SK-N-SH (cell line): ENCODE measurements at regions not wholly inside any gene's neighbourhood (a gene's known extent, or its start where the extent isn't known, plus 50 kb on each side); places are given as distances from the start of the nearest gene placed in this dataset.

ENCODE experiments used
- CTCF ChIA-PET: fragments of 300-600, 350-600 bp; formaldehyde crosslinking; extraction: SDS; loops from one replicate; lab custom pipeline; 2021; lab: Yijun Ruan, JAX
- POLR2A ChIA-PET: fragments of 350-600 bp; sonication (Branson Sonifier 250); formaldehyde crosslinking; extraction: SDS; loops from one replicate; lab custom pipeline; 2020; ENCODE audit warnings: antibody characterized with exemption, inconsistent platforms; lab: Yijun Ruan, JAX
- DNase-seq: peaks from one replicate; pipeline ENCODE4 v3.0.0; 2012
- H2AFZ ChIP-seq: fragments of 200-600 bp; sonication (generic); 2 replicates; pipeline ENCODE4 v1.8.1; 2016; ENCODE audit warnings: antibody characterized with exemption, mild to moderate bottlenecking, low read depth
- H3F3A ChIP-seq: fragments of 200-600 bp; sonication (generic); replicated peaks from 2 replicates; pipeline ENCODE3; 2016; ENCODE audit warnings: antibody characterized with exemption, mild to moderate bottlenecking; ENCODE audit not compliant: insufficient read depth
- H3K27ac ChIP-seq, 2 experiments: fragments of 200-500 bp in 1 of 2; fragments of 200-600 bp in 1 of 2; sonication (Bioruptor generic) in 1 of 2; sonication (generic), shearing (Covaris generic) in 1 of 2; 2 replicates each; pipeline versions ENCODE4 v1.5.1 to v1.6.1; 2014 to 2016; ENCODE audit warnings: low read depth in 2 of 2, inconsistent platforms in 1 of 2, low read length in 1 of 2, mild to moderate bottlenecking in 1 of 2, mixed read lengths in 1 of 2
- H3K27me3 ChIP-seq: fragments of 200-600 bp; sonication (generic), shearing (Covaris generic); 2 replicates; pipeline ENCODE4 v1.6.1; 2016; ENCODE audit warnings: mixed run types; ENCODE audit not compliant: insufficient read depth
- H3K36me3 ChIP-seq, 2 experiments: fragments of 200-500 bp in 1 of 2; fragments of 200-600 bp in 1 of 2; sonication (Bioruptor generic) in 1 of 2; sonication (generic) in 1 of 2; replicated peaks in 1 of 2; 2 replicates each; pipeline versions ENCODE3 to v1.5.1; 2014 to 2016; ENCODE audit warnings: low read length in 1 of 2, mild to moderate bottlenecking in 1 of 2; ENCODE audit not compliant: insufficient read depth in 2 of 2, control insufficient read depth in 1 of 2
- H3K4me1 ChIP-seq, 2 experiments: fragments of 200-500 bp in 1 of 2; fragments of 200-600 bp in 1 of 2; sonication (Bioruptor generic) in 1 of 2; sonication (generic), shearing (Covaris generic) in 1 of 2; 2 replicates each; pipeline versions ENCODE4 v1.5.1 to v1.6.1; 2014 to 2016; ENCODE audit warnings: low read depth in 1 of 2, low read length in 1 of 2, mixed run types in 1 of 2; ENCODE audit not compliant: insufficient read depth in 2 of 2, control insufficient read depth in 1 of 2
- H3K4me2 ChIP-seq: fragments of 200-600 bp; sonication (generic), shearing (Covaris generic); 2 replicates; pipeline ENCODE4 v1.6.1; 2017; ENCODE audit warnings: mixed run types
- H3K4me3 ChIP-seq, 2 experiments: fragments of 200-500 bp in 1 of 2; fragments of 200-600 bp in 1 of 2; sonication (Bioruptor generic) in 1 of 2; sonication (generic), shearing (Covaris generic) in 1 of 2; 2 replicates each; pipeline versions ENCODE4 v1.5.1 to v1.8.1; 2014 to 2016; ENCODE audit warnings: low read depth in 2 of 2, inconsistent platforms in 1 of 2, low read length in 1 of 2, mild to moderate bottlenecking in 1 of 2, mixed read lengths in 1 of 2, moderate library complexity in 1 of 2
- H3K79me2 ChIP-seq: fragments of 200-600 bp; sonication (generic); 2 replicates; pipeline ENCODE4 v1.8.1; 2017; ENCODE audit warnings: mild to moderate bottlenecking; ENCODE audit not compliant: insufficient read depth
- H3K9ac ChIP-seq: fragments of 200-600 bp; sonication (generic); 2 replicates; pipeline ENCODE4 v1.6.1; 2017; ENCODE audit warnings: mixed run types
- H3K9me2 ChIP-seq: fragments of 200-600 bp; sonication (generic); 2 replicates; pipeline ENCODE4 v1.6.1; 2017; ENCODE audit warnings: mixed run types
- H3K9me3 ChIP-seq: fragments of 200-600 bp; sonication (generic); 2 replicates; pipeline ENCODE4 v1.6.1; 2017; ENCODE audit warnings: mixed run types, mild to moderate bottlenecking, moderate library complexity
- H4K20me1 ChIP-seq: fragments of 200-600 bp; sonication (generic); 2 replicates; pipeline ENCODE4 v1.6.1; 2017; ENCODE audit warnings: mild to moderate bottlenecking, mixed run types; ENCODE audit not compliant: insufficient read depth
- EP300 ChIP-seq, 2 experiments: IDR thresholded peaks; 2 replicates each; pipeline versions ENCODE4 v1.4.0 to v1.6.1; 2012; ENCODE audit warnings: borderline replicate concordance in 1 of 2, low read depth in 1 of 2, low read length in 1 of 2
- FOXJ3 ChIP-seq: sonication (generic); formaldehyde crosslinking; IDR thresholded peaks from 2 replicates; pipeline ENCODE4 v1.5.1; 2020; ENCODE audit warnings: mild to moderate bottlenecking, missing genetic modification reagents
- GABPA ChIP-seq: IDR thresholded peaks from 2 replicates; pipeline ENCODE4 v1.4.0; 2012; ENCODE audit warnings: low read depth, mild to moderate bottlenecking
- NFIC ChIP-seq: IDR thresholded peaks from 2 replicates; pipeline ENCODE4 v1.4.0; 2012; ENCODE audit warnings: borderline replicate concordance
- NRF1 ChIP-seq: IDR thresholded peaks from 2 replicates; pipeline ENCODE4 v1.6.1; 2012; ENCODE audit warnings: low read depth, mild to moderate bottlenecking, low read length
- RFX5 ChIP-seq: IDR thresholded peaks from 2 replicates; pipeline ENCODE4 v1.6.1; 2012; ENCODE audit warnings: mild to moderate bottlenecking, improper control_type of control experiment, low read length
- SMC3 ChIP-seq: IDR thresholded peaks from 2 replicates; pipeline ENCODE4 v1.6.1; 2012; ENCODE audit warnings: low read depth, low read length, improper control_type of control experiment
- TAF1 ChIP-seq: IDR thresholded peaks from 2 replicates; pipeline ENCODE4 v1.6.1; 2012; ENCODE audit warnings: low read depth, mild to moderate bottlenecking, low read length, moderate library complexity, borderline replicate concordance
- whole genome bisulfite sequencing: methylation state at CpG from one replicate; pipeline ENCODE4 v1.1.6; 2017; ENCODE audit warnings: low lambda C conversion rate; 5-methylcytosine and 5-hydroxymethylcytosine counted together
- TF ChIP-seq, protein P1 (sequence below): fragments of 200-600 bp; sonication (generic); IDR thresholded peaks from 2 replicates; pipeline ENCODE4 v1.6.1; 2017; ENCODE audit warnings: antibody characterized with exemption, mild to moderate bottlenecking, moderate library complexity
- TF ChIP-seq, protein P2 (sequence below): IDR thresholded peaks from 2 replicates; pipeline ENCODE4 v1.4.0; 2012; ENCODE audit warnings: low read depth, borderline replicate concordance
- TF ChIP-seq, protein P3 (sequence below): IDR thresholded peaks from 2 replicates; pipeline ENCODE4; 2012
- TF ChIP-seq, protein P4 (sequence below): IDR thresholded peaks from 2 replicates; pipeline ENCODE4 v1.4.0; 2012; ENCODE audit warnings: low read depth, borderline replicate concordance
- TF ChIP-seq, protein P5 (sequence below): fragments of 150-350 bp; IDR thresholded peaks from 2 replicates; pipeline ENCODE4 v1.6.1; 2017; ENCODE audit warnings: antibody characterized with exemption, low read length, low read depth, borderline replicate concordance

DNA sequence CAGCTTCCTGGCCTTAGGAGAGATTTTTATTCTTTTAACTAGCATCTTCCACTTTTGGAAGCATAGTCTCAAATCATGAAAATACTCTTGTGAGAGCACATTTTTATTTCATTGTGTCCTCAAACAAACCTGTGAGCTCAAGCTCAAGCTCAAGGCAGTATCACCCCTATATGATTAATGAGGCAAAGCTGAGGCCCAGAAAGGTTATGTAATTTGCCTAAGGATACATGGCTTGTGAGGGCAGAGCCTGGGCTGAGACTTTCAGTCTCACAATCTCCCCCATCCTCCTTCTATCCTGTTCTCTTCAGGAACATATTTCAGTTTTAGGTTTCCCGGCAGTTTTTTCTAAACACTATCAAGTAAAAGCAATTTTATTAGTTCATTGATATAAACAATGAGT, 359.5 kb downstream of the PTEN start:
- H3K27ac ChIP-seq = no peak overlapping the region
- TF ChIP-seq NRF1 (no peak), GABPA (no peak), TAF1 (no peak), RFX5 (no peak), EP300 (IDR thresholded peaks at IDR 0.05; ENCODE audit: borderline replicate concordance in 1 of 2, low read depth in 1 of 2, low read length in 1 of 2) (no peak), NFIC (no peak), FOXJ3 (CRISPR knock-in tag) (no peak), SMC3 (no peak)
- TF ChIP-seq, protein P1, sequence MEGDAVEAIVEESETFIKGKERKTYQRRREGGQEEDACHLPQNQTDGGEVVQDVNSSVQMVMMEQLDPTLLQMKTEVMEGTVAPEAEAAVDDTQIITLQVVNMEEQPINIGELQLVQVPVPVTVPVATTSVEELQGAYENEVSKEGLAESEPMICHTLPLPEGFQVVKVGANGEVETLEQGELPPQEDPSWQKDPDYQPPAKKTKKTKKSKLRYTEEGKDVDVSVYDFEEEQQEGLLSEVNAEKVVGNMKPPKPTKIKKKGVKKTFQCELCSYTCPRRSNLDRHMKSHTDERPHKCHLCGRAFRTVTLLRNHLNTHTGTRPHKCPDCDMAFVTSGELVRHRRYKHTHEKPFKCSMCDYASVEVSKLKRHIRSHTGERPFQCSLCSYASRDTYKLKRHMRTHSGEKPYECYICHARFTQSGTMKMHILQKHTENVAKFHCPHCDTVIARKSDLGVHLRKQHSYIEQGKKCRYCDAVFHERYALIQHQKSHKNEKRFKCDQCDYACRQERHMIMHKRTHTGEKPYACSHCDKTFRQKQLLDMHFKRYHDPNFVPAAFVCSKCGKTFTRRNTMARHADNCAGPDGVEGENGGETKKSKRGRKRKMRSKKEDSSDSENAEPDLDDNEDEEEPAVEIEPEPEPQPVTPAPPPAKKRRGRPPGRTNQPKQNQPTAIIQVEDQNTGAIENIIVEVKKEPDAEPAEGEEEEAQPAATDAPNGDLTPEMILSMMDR = no peak
- TF ChIP-seq, protein P2, sequence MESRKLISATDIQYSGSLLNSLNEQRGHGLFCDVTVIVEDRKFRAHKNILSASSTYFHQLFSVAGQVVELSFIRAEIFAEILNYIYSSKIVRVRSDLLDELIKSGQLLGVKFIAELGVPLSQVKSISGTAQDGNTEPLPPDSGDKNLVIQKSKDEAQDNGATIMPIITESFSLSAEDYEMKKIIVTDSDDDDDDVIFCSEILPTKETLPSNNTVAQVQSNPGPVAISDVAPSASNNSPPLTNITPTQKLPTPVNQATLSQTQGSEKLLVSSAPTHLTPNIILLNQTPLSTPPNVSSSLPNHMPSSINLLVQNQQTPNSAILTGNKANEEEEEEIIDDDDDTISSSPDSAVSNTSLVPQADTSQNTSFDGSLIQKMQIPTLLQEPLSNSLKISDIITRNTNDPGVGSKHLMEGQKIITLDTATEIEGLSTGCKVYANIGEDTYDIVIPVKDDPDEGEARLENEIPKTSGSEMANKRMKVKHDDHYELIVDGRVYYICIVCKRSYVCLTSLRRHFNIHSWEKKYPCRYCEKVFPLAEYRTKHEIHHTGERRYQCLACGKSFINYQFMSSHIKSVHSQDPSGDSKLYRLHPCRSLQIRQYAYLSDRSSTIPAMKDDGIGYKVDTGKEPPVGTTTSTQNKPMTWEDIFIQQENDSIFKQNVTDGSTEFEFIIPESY = no peak
- TF ChIP-seq, protein P3, sequence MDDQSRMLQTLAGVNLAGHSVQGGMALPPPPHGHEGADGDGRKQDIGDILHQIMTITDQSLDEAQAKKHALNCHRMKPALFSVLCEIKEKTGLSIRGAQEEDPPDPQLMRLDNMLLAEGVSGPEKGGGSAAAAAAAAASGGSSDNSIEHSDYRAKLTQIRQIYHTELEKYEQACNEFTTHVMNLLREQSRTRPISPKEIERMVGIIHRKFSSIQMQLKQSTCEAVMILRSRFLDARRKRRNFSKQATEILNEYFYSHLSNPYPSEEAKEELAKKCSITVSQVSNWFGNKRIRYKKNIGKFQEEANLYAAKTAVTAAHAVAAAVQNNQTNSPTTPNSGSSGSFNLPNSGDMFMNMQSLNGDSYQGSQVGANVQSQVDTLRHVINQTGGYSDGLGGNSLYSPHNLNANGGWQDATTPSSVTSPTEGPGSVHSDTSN = no peak
- TF ChIP-seq, protein P4, sequence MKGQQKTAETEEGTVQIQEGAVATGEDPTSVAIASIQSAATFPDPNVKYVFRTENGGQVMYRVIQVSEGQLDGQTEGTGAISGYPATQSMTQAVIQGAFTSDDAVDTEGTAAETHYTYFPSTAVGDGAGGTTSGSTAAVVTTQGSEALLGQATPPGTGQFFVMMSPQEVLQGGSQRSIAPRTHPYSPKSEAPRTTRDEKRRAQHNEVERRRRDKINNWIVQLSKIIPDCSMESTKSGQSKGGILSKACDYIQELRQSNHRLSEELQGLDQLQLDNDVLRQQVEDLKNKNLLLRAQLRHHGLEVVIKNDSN = no peak
- TF ChIP-seq, protein P5, sequence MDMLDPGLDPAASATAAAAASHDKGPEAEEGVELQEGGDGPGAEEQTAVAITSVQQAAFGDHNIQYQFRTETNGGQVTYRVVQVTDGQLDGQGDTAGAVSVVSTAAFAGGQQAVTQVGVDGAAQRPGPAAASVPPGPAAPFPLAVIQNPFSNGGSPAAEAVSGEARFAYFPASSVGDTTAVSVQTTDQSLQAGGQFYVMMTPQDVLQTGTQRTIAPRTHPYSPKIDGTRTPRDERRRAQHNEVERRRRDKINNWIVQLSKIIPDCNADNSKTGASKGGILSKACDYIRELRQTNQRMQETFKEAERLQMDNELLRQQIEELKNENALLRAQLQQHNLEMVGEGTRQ = no peak
- TF ChIP-seq, all 33 proteins: peak for 0
- Histone ChIP-seq H4K20me1 (no peaks in the 10 kb centered on the region), H3K9me3 (no peaks in the 10 kb centered on the region), H3K4me1 (peaks cover 0 to 14% of the 10 kb centered on the region in 2 experiments; a peak in 2 of 4 replicates), H2AFZ (no peak overlapping the region), H3K9me2 (no peaks in the 10 kb centered on the region), H3K9ac (no peak overlapping the region), H3K27me3 (no peaks in the 10 kb centered on the region), H3K79me2 (no peaks in the 10 kb centered on the region), H3K36me3 (no peaks in the 10 kb centered on the region), H3K4me2 (no peak overlapping the region), H3K4me3 (no peak overlapping the region), H3F3A (no peaks in the 10 kb centered on the region)
- ChIA-PET POLR2A (no interaction called here), CTCF (no interaction called here)
- DNase-seq = no peak
- 96% methylated on average over 1 of the region's 1 CpG for WGBS
